ENCODE measurements at regions not wholly inside any gene's neighbourhood (a gene's known extent, or its start where the extent isn't known, plus 50 kb on each side); places are given as distances from the start of the nearest gene placed in this dataset.

DNA sequence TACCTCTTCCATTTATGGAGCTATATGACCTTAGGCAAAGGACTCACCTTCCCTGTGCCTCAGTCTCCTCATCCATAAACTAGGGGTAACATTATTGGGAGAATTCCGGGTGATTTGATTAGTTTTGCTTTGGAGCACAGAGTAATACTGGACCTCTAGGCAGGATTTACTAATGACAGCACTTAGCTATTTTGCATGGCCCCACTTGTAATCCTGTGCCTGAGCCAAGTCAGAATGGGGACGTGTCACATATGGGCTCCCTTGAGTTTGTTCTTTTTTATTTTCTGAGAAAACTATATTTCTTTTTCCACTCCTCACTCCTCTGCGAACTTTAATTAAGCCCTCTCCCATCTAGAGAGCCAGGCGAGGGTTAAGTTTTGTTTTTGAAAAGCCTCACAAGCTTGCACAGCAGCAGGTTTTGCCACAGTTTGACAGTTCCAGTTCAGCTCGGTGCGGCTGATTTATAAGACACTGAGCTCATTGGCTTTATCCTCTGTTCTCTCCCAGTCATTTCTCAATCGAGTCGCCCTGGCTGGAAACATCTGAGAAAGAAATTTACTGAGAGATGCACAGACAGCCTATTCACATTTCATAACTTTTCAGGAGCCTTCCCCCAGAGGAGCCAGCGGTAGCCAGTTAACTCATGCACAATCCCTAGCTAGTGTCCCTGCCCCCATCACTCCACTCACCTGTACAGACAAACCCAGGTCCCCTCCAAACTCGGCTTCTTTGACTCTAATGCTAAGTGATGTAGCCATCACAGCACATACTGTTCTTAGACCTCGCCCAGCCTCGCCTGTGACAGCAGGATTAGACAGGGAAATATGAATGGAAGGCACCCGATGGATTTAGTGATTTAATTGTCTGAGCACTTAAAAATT lies 441.9 kb upstream of the NPVF start:
- Mint-ChIP-seq H3K4me1 (ENCODE audit: low read depth) (no peaks in the 10 kb centered on the region), H3K27ac (no peak overlapping the region), H3K9me3 (no peaks in the 10 kb centered on the region), H3K4me3 (no peak overlapping the region), H3K36me3 (ENCODE audit: low read depth) (no peaks in the 10 kb centered on the region), H3K27me3 (peaks cover 3% of the 10 kb centered on the region)
- ChIA-PET CTCF (interaction anchor here (1.2 kb wide), 1 partner anchor 182 kb away, joined by 3 read pairs; no protein-coding TSS in a partner anchor), POLR2A (no interaction called here)
- DNase-seq (no peak), ATAC-seq (no peak)
- TF ChIP-seq, protein P1, sequence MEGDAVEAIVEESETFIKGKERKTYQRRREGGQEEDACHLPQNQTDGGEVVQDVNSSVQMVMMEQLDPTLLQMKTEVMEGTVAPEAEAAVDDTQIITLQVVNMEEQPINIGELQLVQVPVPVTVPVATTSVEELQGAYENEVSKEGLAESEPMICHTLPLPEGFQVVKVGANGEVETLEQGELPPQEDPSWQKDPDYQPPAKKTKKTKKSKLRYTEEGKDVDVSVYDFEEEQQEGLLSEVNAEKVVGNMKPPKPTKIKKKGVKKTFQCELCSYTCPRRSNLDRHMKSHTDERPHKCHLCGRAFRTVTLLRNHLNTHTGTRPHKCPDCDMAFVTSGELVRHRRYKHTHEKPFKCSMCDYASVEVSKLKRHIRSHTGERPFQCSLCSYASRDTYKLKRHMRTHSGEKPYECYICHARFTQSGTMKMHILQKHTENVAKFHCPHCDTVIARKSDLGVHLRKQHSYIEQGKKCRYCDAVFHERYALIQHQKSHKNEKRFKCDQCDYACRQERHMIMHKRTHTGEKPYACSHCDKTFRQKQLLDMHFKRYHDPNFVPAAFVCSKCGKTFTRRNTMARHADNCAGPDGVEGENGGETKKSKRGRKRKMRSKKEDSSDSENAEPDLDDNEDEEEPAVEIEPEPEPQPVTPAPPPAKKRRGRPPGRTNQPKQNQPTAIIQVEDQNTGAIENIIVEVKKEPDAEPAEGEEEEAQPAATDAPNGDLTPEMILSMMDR (IDR thresholded peaks at IDR 0.05), result no peak
- intact Hi-C loops (cut with micrococcal nuclease), result no loop called here

DNA sequence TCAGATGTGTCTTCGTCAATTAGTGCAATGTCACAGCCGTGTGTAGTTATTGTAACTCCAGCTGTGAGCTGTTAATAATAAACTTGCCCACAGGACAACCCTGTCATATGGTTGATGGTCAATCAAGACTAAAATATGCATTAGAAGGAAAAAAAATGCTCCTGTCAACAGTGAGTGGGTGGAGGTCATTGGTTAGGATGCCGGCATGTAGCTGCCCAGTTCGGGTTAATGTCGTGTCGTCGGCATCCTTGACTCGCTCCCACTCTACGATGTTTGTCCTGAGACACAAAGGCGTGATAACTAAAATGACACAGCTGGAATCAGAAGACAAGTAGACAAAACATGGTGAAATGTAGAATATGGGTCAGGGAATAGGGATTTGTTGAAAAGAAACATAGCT lies 442.8 kb upstream of the NPVF start:
- ChIA-PET POLR2A (no interaction called here), CTCF (no interaction called here)
- H3K36me3 Mint-ChIP-seq (ENCODE audit: low read depth), result no peaks in the 10 kb centered on the region
- H3K9me3 Mint-ChIP-seq, result no peaks in the 10 kb centered on the region
- no peak for DNase-seq
- TF ChIP-seq, protein P1 (IDR thresholded peaks at IDR 0.05), result no peak
- H3K4me1 Mint-ChIP-seq (ENCODE audit: low read depth), result no peaks in the 10 kb centered on the region
- no peak for ATAC-seq
- H3K27ac Mint-ChIP-seq, result no peak overlapping the region
- no peak overlapping the region for H3K4me3 Mint-ChIP-seq
- intact Hi-C loops (cut with micrococcal nuclease), result no loop called here
- H3K27me3 Mint-ChIP-seq, result no peaks in the 10 kb centered on the region

DNA sequence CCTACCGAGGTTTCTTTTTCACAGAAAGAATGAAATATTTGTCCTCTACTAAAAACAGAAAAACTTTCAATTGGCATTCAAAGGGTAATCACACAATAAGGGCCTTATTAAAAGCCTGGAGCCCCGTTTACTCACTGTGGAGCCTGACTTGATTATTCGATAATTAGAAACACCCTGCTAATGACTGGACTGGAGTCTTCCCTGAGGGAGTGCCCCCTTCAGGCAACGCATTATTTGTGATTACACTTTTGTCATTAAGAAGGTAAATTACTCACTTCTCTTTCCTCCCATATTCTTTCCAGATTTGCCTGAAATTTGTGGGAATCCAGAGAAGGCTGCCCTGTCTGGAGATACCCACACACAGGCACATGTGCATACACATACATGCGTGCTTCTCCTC lies 444.2 kb upstream of the NPVF start:
- DNase-seq (no peak), ATAC-seq (no peak)
- no peak overlapping the region for H3K27ac Mint-ChIP-seq
- no peaks in the 10 kb centered on the region for H3K36me3 Mint-ChIP-seq (ENCODE audit: low read depth)
- H3K4me3 Mint-ChIP-seq, result no peak overlapping the region
- H3K4me1 Mint-ChIP-seq (ENCODE audit: low read depth), result no peaks in the 10 kb centered on the region
- TF ChIP-seq, protein P1 (IDR thresholded peaks at IDR 0.05), result no peak
- POLR2A ChIA-PET, result no interaction called here
- intact Hi-C loops (cut with micrococcal nuclease), result no loop called here
- no peaks in the 10 kb centered on the region for H3K27me3 Mint-ChIP-seq
- CTCF ChIA-PET, result no interaction called here
- H3K9me3 Mint-ChIP-seq, result no peaks in the 10 kb centered on the region

DNA sequence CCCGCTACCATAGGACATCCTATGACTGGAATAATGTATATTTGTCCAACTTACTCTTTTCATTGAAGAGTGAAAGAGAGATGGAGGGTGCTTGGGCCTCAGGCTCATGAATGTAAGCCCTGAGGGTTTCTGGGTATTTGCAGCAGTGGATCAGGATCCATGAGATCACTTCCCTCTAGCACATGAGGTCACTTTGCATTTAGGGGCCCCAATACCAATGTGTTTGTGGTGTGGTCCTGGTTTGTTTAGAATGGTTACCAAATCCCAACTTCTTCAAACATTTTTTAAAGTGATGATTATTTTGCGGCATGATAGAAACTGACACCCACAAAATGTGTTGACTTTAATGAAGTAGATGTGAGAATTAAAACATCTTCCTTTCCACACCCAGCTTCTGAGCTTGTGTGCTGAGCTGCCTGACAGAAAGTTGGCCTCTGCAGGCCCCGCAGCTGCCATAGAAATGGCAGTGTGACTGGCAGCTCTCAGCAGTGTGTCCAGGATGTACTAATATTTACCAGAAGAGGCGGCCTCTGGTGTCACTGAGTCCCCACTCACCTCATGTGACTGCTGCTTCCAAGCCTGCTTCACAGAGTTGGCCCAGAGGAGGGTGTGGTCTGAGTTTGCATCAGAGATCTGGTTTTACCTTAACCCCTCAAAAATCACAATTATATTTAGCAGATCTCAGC lies 447.6 kb upstream of the NPVF start:
- DNase-seq (no peak), ATAC-seq (no peak)
- Mint-ChIP-seq H3K4me3 (no peak overlapping the region), H3K9me3 (no peaks in the 10 kb centered on the region), H3K4me1 (ENCODE audit: low read depth) (no peaks in the 10 kb centered on the region), H3K36me3 (ENCODE audit: low read depth) (no peaks in the 10 kb centered on the region), H3K27ac (no peak overlapping the region), H3K27me3 (no peaks in the 10 kb centered on the region)
- ChIA-PET POLR2A (no interaction called here), CTCF (no interaction called here)
- TF ChIP-seq, protein P1 (IDR thresholded peaks at IDR 0.05), result no peak
- intact Hi-C loops (cut with micrococcal nuclease), result no loop called here

DNA sequence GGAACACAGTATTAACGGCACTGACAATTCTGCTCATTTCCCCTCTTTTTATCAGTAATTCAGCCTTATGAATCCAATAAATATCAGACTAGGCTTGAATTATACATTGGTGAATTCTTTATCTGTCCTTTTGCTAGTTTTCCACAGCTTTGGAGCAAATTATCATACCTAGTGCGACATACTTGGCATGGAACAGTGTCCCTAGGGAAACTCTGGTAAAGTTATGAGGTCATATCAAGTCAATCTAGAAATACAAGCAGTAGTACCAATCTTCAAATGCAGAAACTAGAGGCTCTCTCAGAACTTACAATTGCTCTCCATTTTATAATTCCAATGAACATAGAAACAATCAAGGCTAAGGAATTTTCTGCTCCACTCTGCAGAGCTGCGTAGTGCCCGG lies 449.3 kb upstream of the NPVF start:
- Mint-ChIP-seq H3K36me3 (ENCODE audit: low read depth) (no peaks in the 10 kb centered on the region), H3K4me3 (no peak overlapping the region), H3K27ac (no peak overlapping the region), H3K4me1 (ENCODE audit: low read depth) (no peaks in the 10 kb centered on the region), H3K27me3 (no peaks in the 10 kb centered on the region), H3K9me3 (no peaks in the 10 kb centered on the region)
- DNase-seq, result no peak
- intact Hi-C loops (cut with micrococcal nuclease), result no loop called here
- TF ChIP-seq, protein P1 (IDR thresholded peaks at IDR 0.05), result no peak
- ChIA-PET CTCF (no interaction called here), POLR2A (no interaction called here)
- ATAC-seq, result no peak

Data from activated CD8-positive, alpha-beta T cell treated with anti-CD3 and anti-CD28 coated beads for 36 hours (primary cell).